K562 (cell line): ENCODE measurements at regions not wholly inside any gene's neighbourhood (a gene's known extent, or its start where the extent isn't known, plus 50 kb on each side); places are given as distances from the start of the nearest gene placed in this dataset.

Experiments used
- ATAC-seq: fragments of 200-7000 bp; cut with Tn5 transposase; 3 replicates; pipeline ENCODE4 v1.9.1; 2020; ENCODE audit warnings: moderate library complexity
- BruUV-seq: library from RNA; stranded (reverse); fragments of 400-500 nt; replicated peaks from 2 replicates; lab custom pipeline; 2021; lab: Mats Ljungman, UMichigan
- CTCF ChIA-PET: fragments of 300-600 bp; formaldehyde crosslinking; extraction: SDS; loops from one replicate; lab custom pipeline; 2021; ENCODE audit warnings: low intra/inter-chr PET ratio; lab: Yijun Ruan, JAX
- POLR2A ChIA-PET: fragments of 300-600, 350-650 bp; sonication (Branson Sonifier 250); formaldehyde crosslinking; extraction: SDS; loops from one replicate; lab custom pipeline; 2021; ENCODE audit warnings: antibody characterized with exemption, inconsistent platforms; lab: Yijun Ruan, JAX
- DNase-seq, 4 experiments: peaks; one replicate each; pipeline versions ENCODE4 v3.0.0 to v3.0.0-alpha.2; 2011 to 2018; ENCODE audit warnings: low spot score in 3 of 4, mixed read lengths in 3 of 4; ENCODE audit errors: extremely low read depth in 1 of 4
- FAIRE-seq: peaks from 2 replicates; lab custom pipeline; 2011; peaks lifted over from hg19 to GRCh38; lab: Jason Lieb, UNC
- H2AFZ ChIP-seq: 2 replicates; pipeline ENCODE4 v1.6.0; 2011; ENCODE audit warnings: low read depth, low read length, control low read depth, inconsistent platforms
- H3K27ac ChIP-seq: fragments of 200-600 bp; 3 replicates; pipeline ENCODE4 v1.8.0; 2011; ENCODE audit warnings: low read depth, mild to moderate bottlenecking, control low read depth, inconsistent platforms, low read length, moderate library complexity, mixed read lengths; ENCODE audit errors: extremely low read depth
- H3K27me3 ChIP-seq, 2 experiments: fragments of 300-600 bp in 1 of 2; 2 replicates in 1 of 2; 3 replicates in 1 of 2; pipeline versions ENCODE4 v1.6.0 to v1.8.0; 2011; ENCODE audit warnings: inconsistent platforms in 2 of 2, low read length in 2 of 2, mild to moderate bottlenecking in 1 of 2, mixed read lengths in 1 of 2, moderate library complexity in 1 of 2; ENCODE audit not compliant: control insufficient read depth in 2 of 2, insufficient read depth in 2 of 2
- H3K36me3 ChIP-seq: fragments of 300-600 bp; 3 replicates; pipeline ENCODE4 v1.8.0; 2011; ENCODE audit warnings: mild to moderate bottlenecking, low read length, inconsistent platforms; ENCODE audit not compliant: control insufficient read depth, insufficient read depth
- H3K4me1 ChIP-seq, 2 experiments: fragments of 200-600 bp in 1 of 2; replicated peaks in 1 of 2; 2 replicates in 1 of 2; 3 replicates in 1 of 2; pipeline versions ENCODE4 v1.5.1 to v1.8.0; 2011; ENCODE audit warnings: inconsistent platforms in 2 of 2, low read length in 2 of 2, mild to moderate bottlenecking in 1 of 2, mixed read lengths in 1 of 2, moderate library complexity in 1 of 2; ENCODE audit not compliant: control insufficient read depth in 2 of 2, insufficient read depth in 2 of 2
- H3K4me2 ChIP-seq: 2 replicates; pipeline ENCODE4 v1.6.1; 2011; ENCODE audit warnings: low read length, control low read depth, inconsistent platforms, mixed read lengths; ENCODE audit not compliant: insufficient read depth
- H3K4me3 ChIP-seq: fragments of 200-600 bp; sonication (generic), shearing (Covaris generic); 2 replicates; pipeline ENCODE4 v1.5.1; 2016; ENCODE audit warnings: control low read depth, inconsistent platforms
- H3K79me2 ChIP-seq: fragments of 200-600 bp; 3 replicates; pipeline ENCODE4 v1.8.0; 2011; ENCODE audit warnings: low read length, inconsistent platforms; ENCODE audit not compliant: control insufficient read depth, insufficient read depth
- H3K9ac ChIP-seq, 2 experiments: 2 replicates each; pipeline versions ENCODE4 v1.6.0 to v1.6.1; 2011; ENCODE audit warnings: low read depth in 2 of 2, low read length in 2 of 2, control low read depth in 1 of 2, inconsistent platforms in 1 of 2, mild to moderate bottlenecking in 1 of 2, mixed read lengths in 1 of 2; ENCODE audit not compliant: insufficient read depth in 1 of 2
- H3K9me1 ChIP-seq: one replicate; pipeline ENCODE4 v1.6.0; 2011; ENCODE audit warnings: inconsistent platforms, mild to moderate bottlenecking, low read length, moderate library complexity; ENCODE audit not compliant: control insufficient read depth, insufficient read depth
- H3K9me3 ChIP-seq: replicated peaks from 2 replicates; pipeline ENCODE4 v1.5.1; 2011; ENCODE audit warnings: low read depth, low read length, inconsistent platforms; ENCODE audit not compliant: control insufficient read depth, insufficient read depth
- H4K20me1 ChIP-seq: replicated peaks from 2 replicates; pipeline ENCODE4 v1.6.1; 2011; ENCODE audit warnings: low read length, inconsistent platforms, mixed read lengths; ENCODE audit not compliant: control insufficient read depth, insufficient read depth
- CBX1 ChIP-seq: sonication (generic); IDR thresholded peaks from 2 replicates; pipeline ENCODE4 v1.6.1; 2016; ENCODE audit warnings: antibody characterized with exemption, low read depth, mild to moderate bottlenecking
- DACH1 ChIP-seq: fragments of 450-650 bp; IDR thresholded peaks from 2 replicates; pipeline ENCODE4 v1.6.1; 2018; ENCODE audit not compliant: partially characterized antibody
- EGR1 ChIP-seq: fragments of 450-650 bp; conservative IDR thresholded peaks from 2 replicates; pipeline ENCODE4 v1.6.1; 2017; ENCODE audit warnings: mild to moderate bottlenecking
- FOXJ2 ChIP-seq: fragments of 200-800 bp; sonication (Bioruptor generic); IDR thresholded peaks from 2 replicates; pipeline ENCODE4 v1.6.1; 2016; ENCODE audit warnings: missing genetic modification characterization, missing compliant biosample characterization
- IRF2 ChIP-seq: sonication (generic); formaldehyde crosslinking; IDR thresholded peaks from 2 replicates; pipeline ENCODE4 v1.8.1; 2022; ENCODE audit warnings: mild to moderate bottlenecking, missing genetic modification reagents
- MEF2A ChIP-seq: IDR thresholded peaks from 2 replicates; pipeline ENCODE4 v1.6.1; 2011; ENCODE audit warnings: low read depth, mild to moderate bottlenecking, low read length, moderate library complexity; ENCODE audit not compliant: control insufficient read depth
- MXI1 ChIP-seq: IDR thresholded peaks from 2 replicates; pipeline ENCODE4 v1.6.1; 2011; ENCODE audit warnings: low read depth, mild to moderate bottlenecking, improper control_type of control experiment, low read length
- NCOR1 ChIP-seq: fragments of 450-650 bp; IDR thresholded peaks from 2 replicates; pipeline ENCODE4 v1.6.1; 2016; ENCODE audit warnings: mild to moderate bottlenecking, moderate library complexity
- OTX1 ChIP-seq: fragments of 450-650 bp; formaldehyde crosslinking; IDR thresholded peaks from 2 replicates; pipeline ENCODE4 v1.4.0; 2022; ENCODE audit warnings: mild to moderate bottlenecking
- RBM14 ChIP-seq: fragments of 200-400 bp; formaldehyde crosslinking; IDR thresholded peaks from 2 replicates; pipeline ENCODE4 v1.6.1; 2018; ENCODE audit warnings: low read depth, mild to moderate bottlenecking, low read length, moderate library complexity, borderline replicate concordance; ENCODE audit not compliant: insufficient read depth
- RBM22 ChIP-seq: fragments of 200-400 bp; formaldehyde crosslinking; IDR thresholded peaks from 2 replicates; pipeline ENCODE4 v1.6.1; 2018; ENCODE audit warnings: low read length, low read depth; ENCODE audit not compliant: poor library complexity, severe bottlenecking
- SMARCE1 ChIP-seq: fragments of 450-650 bp; IDR thresholded peaks from 2 replicates; pipeline ENCODE4 v1.7.1; 2016; ENCODE audit warnings: mild to moderate bottlenecking
- TBL1XR1 ChIP-seq, 2 experiments: IDR thresholded peaks; 2 replicates each; pipeline ENCODE4 v1.6.1; 2012; ENCODE audit warnings: improper control_type of control experiment in 2 of 2, low read length in 2 of 2, mild to moderate bottlenecking in 1 of 2
- ZNF165 ChIP-seq: fragments of 250-450 bp; sonication (Bioruptor Pico); IDR thresholded peaks from 2 replicates; pipeline ENCODE4 v1.4.0; 2020; ENCODE audit warnings: borderline replicate concordance
- ZNF76 ChIP-seq: fragments of 250-450 bp; sonication (Bioruptor Pico); IDR thresholded peaks from 2 replicates; pipeline ENCODE4 v1.4.0; 2020; ENCODE audit warnings: mild to moderate bottlenecking, moderate library complexity, borderline replicate concordance
- WGBS: fragments of 100-300 bp; shearing (Covaris generic); methylation state at CpG from one replicate; pipeline ENCODE4 v1.1.6; 2016; ENCODE audit warnings: low coverage, mixed read lengths; ENCODE audit not compliant: insufficient coverage; ENCODE audit errors: missing lambda C conversion rate; 5-methylcytosine and 5-hydroxymethylcytosine counted together
- in situ Hi-C: fragments of 300-500 bp; cut with MboI; formaldehyde crosslinking; loops from 4 replicates; pipeline ENCODE4 v1.15.0; 2018; ENCODE audit warnings: inconsistent platforms, mixed read lengths
- intact Hi-C: fragments of 100-400 bp; cut with micrococcal nuclease; formaldehyde crosslinking; loops from 2 replicates; pipeline ENCODE4 v1.14.2; 2022
- TF ChIP-seq, protein P1 (sequence below): fragments of 250-450 bp; sonication (Bioruptor Pico); IDR thresholded peaks from 2 replicates; pipeline ENCODE4 v1.8.0; 2022; ENCODE audit warnings: moderate library complexity, mild to moderate bottlenecking, inconsistent platforms
- TF ChIP-seq, protein P2 (sequence below), 2 experiments: IDR thresholded peaks; 2 replicates each; pipeline ENCODE4 v1.6.1; 2011; ENCODE audit warnings: borderline replicate concordance in 1 of 2, control low read depth in 1 of 2, low read depth in 1 of 2, low read length in 1 of 2, mild to moderate bottlenecking in 1 of 2, mixed read lengths in 1 of 2, moderate library complexity in 1 of 2; ENCODE audit not compliant: insufficient read depth in 1 of 2, insufficient read length in 1 of 2, poor library complexity in 1 of 2, severe bottlenecking in 1 of 2; ENCODE audit errors: extremely low read depth in 1 of 2
- TF ChIP-seq, protein P3 (sequence below), 3 experiments: IDR thresholded peaks in 2 of 3; conservative IDR thresholded peaks in 1 of 3; 2 replicates each; pipeline ENCODE4 v1.5.1; 2011 to 2012; ENCODE audit warnings: low read length in 3 of 3, mild to moderate bottlenecking in 3 of 3, control low read depth in 2 of 3, improper control_type of control experiment in 1 of 3, inconsistent platforms in 1 of 3, low read depth in 1 of 3, mixed read lengths in 1 of 3, moderate library complexity in 1 of 3; ENCODE audit not compliant: insufficient read depth in 2 of 3

DNA sequence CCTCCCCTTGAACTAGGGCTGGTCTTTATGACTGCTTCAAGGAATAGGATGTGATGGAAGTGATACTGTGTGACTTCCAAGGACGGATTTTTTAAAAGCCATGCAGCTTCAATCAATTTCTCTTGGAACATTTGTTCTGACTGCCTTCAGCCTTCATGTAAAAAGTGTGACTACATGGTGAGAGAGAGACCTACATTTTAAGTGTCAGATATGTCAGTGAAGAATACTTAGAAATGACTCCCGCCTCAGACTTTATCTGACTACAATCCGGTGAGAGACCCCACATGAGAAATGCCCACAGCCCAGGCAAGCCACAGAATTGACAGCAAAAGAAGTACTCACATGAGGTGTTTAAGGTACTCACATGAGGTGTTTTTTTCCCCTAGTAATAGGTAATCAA, 295.3 kb downstream of the KCNC2 start:
- no peak overlapping the region for H3K27ac ChIP-seq
- H3K27me3 ChIP-seq: no peaks in the 10 kb centered on the region
- DNase-seq (no peak), ATAC-seq (no peak), FAIRE-seq (no peak)
- no TSS peak for BruUV-seq
- whole genome bisulfite sequencing: 0% methylated on average over 3 of the region's 3 CpGs
- CTCF ChIA-PET: no interaction called here
- no peaks in the 10 kb centered on the region for H4K20me1 ChIP-seq
- no peaks in the 10 kb centered on the region for H3K36me3 ChIP-seq
- H3K79me2 ChIP-seq: no peaks in the 10 kb centered on the region
- H2AFZ ChIP-seq: no peak overlapping the region
- H3K9me1 ChIP-seq: no peaks in the 10 kb centered on the region
- no peaks in the 10 kb centered on the region for H3K4me1 ChIP-seq
- in situ Hi-C loops (no loop called here), intact Hi-C loops (no loop called here)
- H3K9me3 ChIP-seq: no peaks in the 10 kb centered on the region
- H3K4me2 ChIP-seq: no peak overlapping the region
- no peak overlapping the region for H3K9ac ChIP-seq
- TF ChIP-seq ZNF165 (CRISPR knock-in tag) (no peak), FOXJ2 (tag) (no peak), EGR1 (no peak), SMARCE1 (no peak), MXI1 (no peak), RBM22 (no peak), CBX1 (no peak), DACH1 (no peak), ZNF76 (CRISPR knock-in tag) (no peak), TBL1XR1 (IDR thresholded peaks at IDR 0.05; ENCODE audit: low read length in 2 of 2) (no peak), RBM14 (no peak), IRF2 (no peak), MEF2A (no peak), NCOR1 (no peak), OTX1 (CRISPR knock-in tag) (no peak)
- TF ChIP-seq, protein P1, sequence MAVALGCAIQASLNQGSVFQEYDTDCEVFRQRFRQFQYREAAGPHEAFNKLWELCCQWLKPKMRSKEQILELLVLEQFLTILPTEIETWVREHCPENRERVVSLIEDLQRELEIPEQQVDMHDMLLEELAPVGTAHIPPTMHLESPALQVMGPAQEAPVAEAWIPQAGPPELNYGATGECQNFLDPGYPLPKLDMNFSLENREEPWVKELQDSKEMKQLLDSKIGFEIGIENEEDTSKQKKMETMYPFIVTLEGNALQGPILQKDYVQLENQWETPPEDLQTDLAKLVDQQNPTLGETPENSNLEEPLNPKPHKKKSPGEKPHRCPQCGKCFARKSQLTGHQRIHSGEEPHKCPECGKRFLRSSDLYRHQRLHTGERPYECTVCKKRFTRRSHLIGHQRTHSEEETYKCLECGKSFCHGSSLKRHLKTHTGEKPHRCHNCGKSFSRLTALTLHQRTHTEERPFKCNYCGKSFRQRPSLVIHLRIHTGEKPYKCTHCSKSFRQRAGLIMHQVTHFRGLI (CRISPR knock-in tag): no peak
- TF ChIP-seq, protein P2, sequence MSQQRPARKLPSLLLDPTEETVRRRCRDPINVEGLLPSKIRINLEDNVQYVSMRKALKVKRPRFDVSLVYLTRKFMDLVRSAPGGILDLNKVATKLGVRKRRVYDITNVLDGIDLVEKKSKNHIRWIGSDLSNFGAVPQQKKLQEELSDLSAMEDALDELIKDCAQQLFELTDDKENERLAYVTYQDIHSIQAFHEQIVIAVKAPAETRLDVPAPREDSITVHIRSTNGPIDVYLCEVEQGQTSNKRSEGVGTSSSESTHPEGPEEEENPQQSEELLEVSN (IDR thresholded peaks at IDR 0.05; ENCODE audit: borderline replicate concordance in 1 of 2, extremely low read depth in 1 of 2, insufficient read depth in 1 of 2, insufficient read length in 1 of 2, low read depth in 1 of 2, low read length in 1 of 2, poor library complexity in 1 of 2, severe bottlenecking in 1 of 2): no peak
- TF ChIP-seq, protein P3, sequence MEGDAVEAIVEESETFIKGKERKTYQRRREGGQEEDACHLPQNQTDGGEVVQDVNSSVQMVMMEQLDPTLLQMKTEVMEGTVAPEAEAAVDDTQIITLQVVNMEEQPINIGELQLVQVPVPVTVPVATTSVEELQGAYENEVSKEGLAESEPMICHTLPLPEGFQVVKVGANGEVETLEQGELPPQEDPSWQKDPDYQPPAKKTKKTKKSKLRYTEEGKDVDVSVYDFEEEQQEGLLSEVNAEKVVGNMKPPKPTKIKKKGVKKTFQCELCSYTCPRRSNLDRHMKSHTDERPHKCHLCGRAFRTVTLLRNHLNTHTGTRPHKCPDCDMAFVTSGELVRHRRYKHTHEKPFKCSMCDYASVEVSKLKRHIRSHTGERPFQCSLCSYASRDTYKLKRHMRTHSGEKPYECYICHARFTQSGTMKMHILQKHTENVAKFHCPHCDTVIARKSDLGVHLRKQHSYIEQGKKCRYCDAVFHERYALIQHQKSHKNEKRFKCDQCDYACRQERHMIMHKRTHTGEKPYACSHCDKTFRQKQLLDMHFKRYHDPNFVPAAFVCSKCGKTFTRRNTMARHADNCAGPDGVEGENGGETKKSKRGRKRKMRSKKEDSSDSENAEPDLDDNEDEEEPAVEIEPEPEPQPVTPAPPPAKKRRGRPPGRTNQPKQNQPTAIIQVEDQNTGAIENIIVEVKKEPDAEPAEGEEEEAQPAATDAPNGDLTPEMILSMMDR (IDR thresholded peaks at IDR 0.05 in 2 of 3, conservative IDR thresholded peaks at IDR 0.05 in 1 of 3; ENCODE audit: insufficient read depth in 2 of 3, low read depth in 1 of 3, low read length in 3 of 3): no peak
- H3K4me3 ChIP-seq: no peak overlapping the region
- POLR2A ChIA-PET: no interaction called here
